GM19324 (cell line): ENCODE measurements at regions not wholly inside any gene's neighbourhood (a gene's known extent, or its start where the extent isn't known, plus 50 kb on each side); places are given as distances from the start of the nearest gene placed in this dataset.
"Not testable (repeated sequence)": the region's sequence is repeated elsewhere in the genome, so short reads cannot be mapped to it uniquely, and the experiment has no call there.

Experiments
- ATAC-seq: cut with Tn5 transposase; IDR thresholded peaks from one replicate; pipeline ENCODE4 v1.9.1; 2021; ENCODE audit warnings: mild to moderate bottlenecking, moderate library complexity; ENCODE audit not compliant: unreplicated experiment, low FRiP score

DNA sequence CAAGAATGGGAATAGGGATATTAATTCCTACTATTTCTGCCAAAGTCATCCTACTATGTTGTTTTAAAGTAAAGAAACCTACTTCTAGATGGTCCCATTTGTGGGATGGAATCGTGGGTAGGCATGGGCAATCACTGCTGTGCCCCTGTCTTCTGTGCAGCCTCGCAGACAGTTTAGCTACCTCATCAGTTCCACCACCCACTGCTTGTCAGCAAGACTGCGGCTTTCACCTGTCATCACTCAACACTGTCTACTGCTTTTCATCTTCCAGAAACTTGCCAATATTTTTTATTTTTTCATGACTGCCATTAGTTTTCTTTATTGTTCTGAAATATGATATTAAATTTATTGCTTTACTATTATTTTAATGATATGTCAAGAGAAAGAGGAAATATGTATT lies 368.1 kb upstream of the KYNU start:
- ATAC-seq, result no peak

DNA sequence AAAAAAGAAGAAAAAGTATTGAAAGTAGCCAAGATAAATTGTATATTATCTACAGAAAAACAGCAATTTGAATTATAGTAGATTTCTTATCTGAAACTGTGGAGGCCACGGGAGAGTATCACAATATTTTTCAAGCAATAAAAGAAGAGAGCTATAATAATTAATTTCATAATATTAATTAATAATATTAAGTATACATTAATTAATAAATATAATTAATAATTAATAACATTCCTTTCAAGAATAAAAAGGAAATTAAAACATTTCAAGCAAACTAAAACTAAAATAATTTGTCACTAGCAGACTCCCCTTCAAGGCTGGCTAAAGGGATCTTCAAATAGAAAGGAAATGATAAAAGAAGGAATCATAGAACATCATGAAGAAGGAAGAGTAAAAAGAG lies 372.7 kb upstream of the KYNU start:
- no peak for ATAC-seq

DNA sequence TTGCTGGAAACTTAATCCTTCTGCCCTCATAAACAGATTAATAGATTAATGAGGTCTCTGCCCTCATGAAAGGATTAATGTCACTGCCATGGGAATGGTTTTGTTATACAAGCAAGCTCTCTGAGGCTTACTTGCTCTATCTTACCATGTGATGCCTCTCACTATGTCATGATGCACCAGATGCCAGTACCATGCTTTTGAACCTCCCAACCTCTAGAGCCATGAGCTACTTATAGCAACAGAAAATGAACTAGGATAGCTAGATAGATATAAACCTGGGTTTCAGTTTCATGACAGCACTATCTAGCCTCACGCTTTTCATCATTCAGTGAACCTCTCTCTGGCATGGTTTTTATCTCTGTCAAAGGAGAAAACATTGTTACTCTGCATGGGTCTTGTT lies 371.6 kb upstream of the LRP1B start:
- no peak for ATAC-seq

DNA sequence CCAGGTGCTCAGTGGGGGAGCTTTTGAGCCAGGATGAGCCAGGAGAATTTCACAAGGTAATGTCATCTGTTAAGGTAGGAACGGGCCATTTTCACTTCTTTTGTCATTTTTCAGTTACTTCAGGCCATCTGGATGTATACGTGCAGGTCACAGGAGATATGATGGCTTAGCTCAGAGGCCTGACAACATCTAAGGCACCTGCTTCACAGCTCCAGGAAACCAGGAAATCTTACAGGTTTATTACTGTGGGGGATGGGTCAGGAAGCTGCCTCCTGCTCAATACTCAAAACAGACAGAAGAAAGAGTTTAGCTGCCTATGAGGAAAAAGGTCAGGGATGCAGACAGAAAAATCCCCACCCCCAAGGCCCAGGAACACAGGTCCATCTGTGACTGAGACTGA lies 364.3 kb upstream of the LRP1B start:
- ATAC-seq, result no peak

DNA sequence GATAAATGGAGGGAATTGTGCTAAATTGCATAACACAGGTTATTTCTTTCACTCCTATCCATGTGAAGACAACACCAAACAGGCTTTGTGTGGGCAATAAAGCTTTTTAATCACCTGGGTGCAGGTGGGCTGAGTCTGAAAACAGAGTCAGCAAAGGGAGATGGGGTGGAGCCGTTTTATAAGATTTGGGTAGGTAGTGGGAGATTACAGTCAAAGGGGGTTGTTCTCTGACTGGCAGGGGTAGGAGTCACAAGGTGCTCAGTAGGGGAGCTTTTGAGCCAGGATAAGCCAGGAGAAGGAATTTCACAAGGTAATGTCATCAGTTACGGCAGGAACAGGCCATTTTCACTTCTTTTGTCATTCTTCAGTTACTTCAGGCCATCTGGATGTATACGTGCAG lies 358.8 kb upstream of the LRP1B start:
- ATAC-seq, result not testable (repeated sequence)

DNA sequence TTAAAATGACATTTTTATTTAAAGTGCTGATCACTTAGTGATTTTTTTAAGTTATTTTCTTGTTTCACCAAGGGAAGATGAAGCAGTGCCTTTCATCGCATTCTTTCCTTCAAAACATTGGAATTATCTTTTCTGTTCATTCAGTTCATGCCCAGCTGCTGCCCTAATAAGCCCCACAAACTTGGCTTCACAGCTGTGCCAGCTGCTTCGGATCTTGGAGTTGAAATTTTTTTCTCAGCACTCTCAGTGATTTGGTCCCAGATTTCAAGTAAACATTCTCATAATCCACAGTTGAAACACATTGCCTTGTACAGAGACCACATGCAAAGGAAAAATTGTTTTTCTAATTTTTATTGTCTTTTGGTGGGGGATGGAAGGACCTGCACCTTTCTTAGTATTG lies 353.3 kb upstream of the LRP1B start:
- ATAC-seq, result no peak

DNA sequence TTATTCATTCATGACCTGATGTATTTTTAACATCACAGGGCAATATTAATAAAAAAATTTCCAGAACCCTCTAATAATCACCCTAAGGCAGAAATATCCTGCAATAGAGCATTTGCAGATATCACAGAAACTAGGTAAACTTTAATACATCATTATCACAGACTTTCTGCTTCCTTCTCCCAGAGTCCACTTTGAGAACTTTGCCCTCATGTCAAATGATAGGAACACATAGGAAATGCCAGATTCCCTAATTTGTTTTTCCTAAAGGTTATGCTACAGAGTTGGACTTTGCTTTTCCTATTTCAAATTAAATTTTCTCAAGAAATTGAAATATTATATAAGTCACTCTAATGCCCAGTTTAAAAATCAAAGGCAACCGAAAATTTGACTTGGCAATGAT lies 352.8 kb upstream of the LRP1B start:
- no peak for ATAC-seq

DNA sequence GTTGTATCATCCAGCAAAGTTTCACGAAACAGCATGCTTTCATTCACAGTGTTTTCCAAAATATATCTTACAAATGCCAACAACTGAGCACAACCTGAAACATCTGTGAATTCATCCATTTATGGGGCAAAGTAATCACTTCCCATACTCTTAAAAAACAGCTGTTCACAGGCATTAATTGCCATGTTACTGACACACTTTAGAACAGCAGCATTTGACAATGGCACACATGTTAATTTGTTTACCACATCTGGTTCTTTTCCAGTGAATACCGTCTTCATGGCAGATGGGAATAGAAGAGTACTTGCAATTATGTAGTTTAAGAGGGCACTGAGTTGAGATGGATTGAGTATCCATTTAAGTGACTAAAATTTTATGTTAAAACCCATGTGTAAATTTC lies 347.4 kb upstream of the LRP1B start:
- no peak for ATAC-seq

DNA sequence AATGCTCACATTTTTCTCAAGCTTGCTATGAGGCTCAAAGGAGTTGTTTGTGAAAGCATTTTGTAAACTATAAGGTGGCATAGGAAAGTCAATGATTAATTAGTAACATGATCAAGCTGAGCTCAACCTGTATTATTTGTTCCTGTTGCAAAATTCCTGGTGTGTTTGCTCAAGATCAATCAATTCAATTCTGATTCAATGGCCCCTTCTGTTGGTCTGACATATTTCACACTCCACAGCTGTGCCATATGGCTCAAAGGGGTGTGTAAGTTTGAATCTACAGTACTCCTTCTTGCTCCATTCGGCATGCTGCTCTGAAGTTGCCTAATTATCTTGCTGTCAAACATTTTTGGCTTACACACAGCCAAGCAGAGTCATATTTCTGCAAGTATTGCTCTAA lies 341.6 kb upstream of the LRP1B start:
- no peak for ATAC-seq

DNA sequence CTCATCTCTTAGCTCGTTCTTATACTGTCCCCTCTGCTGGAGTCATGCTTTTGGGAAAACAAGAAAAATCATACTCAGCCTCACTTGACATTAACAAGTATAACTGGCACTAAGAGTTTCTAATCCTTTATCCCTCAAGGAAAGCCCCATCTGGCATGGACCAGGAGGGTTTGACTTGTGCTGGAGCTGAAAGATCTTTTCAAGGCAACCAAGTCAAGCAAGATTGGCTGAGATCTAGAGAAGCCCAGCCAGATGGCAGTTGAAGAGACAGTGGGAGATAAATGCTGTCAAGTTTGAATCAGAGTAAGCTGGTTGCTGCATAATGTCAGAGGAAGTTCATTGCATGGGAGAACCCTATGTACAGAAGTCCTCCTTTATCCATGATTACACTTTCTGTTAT lies 336.5 kb upstream of the LRP1B start:
- ATAC-seq, result no peak

DNA sequence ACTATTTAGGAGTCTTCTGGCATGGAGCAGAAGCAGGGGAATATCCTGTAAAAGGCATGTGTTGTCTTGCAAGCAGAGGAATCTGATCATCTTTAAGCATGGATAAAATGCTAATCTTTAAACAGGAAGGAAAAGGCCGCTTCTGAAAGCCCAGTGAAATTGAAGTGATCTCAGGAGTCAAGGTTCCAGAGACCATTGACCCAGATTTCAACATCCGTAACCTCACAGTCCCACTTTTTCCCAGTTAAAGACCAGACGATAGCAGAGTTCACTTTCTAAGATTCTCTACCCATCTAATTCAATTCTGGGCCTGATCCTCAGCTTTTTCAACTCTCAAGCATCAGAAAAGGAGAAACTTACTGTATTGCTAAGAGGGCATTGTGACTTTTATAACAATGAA lies 332.2 kb upstream of the LRP1B start:
- no peak for ATAC-seq

DNA sequence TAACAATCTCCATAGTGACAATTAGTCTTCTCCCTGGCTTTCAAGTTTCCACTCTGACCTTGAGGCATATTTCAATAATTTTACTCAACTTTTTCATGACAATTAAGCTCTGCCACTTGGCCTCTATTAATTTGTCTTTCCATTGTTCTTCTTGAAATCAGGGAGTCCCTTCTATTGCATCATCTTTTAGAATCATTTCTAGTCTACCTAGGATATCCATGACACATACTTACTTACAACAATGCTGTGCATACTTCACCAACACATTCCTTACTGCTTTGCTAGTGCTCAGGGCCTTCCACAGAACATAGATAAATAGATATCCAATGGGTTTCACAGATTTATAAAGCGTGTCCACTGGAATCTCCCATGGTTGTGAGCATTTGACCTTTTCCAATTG lies 331.5 kb upstream of the LRP1B start:
- no peak for ATAC-seq

DNA sequence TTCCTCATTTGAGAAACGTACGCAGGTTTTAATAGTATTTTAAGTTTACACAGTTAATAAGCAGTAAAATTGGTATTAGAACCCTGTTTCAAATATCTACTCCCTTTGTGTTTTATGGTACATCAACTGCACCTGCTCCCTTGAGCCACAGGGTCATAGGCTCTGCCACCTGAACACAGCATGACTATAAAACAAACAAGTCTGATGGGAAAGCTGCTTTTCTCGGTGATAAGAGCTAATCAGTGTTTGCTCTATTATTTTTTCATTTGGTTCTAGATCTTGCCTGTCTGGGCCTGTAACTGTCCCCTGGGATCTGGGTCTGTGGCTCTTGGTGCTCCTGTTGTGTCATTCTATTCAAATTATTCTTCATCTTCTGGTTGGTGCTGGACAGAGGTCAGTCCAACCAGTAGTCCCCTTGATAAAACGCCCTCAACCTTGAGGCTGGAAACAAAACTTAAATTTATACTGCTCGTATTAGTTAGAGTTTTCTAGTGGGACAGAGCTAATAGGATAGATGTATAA lies 314.8 kb upstream of the LRP1B start:
- ATAC-seq, result no peak

DNA sequence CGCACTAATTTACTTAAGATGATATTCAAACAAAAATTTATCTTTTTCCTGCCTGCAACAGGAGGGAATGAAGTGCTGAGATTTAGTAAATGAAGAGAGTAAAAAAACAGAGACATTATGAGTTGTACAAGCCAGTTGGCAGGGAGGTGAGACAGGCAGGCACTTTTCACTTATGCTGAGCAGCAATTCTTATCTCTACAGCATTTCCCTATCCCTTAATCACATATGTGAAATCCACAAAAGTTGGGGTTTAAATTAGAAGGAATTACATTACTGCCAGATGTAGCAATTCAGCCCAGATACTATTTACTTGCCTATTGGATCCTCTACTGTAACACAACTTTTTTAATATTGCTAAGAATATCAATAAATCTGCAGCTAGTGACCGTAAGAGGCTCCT lies 314.2 kb upstream of the LRP1B start:
- ATAC-seq, result no peak

DNA sequence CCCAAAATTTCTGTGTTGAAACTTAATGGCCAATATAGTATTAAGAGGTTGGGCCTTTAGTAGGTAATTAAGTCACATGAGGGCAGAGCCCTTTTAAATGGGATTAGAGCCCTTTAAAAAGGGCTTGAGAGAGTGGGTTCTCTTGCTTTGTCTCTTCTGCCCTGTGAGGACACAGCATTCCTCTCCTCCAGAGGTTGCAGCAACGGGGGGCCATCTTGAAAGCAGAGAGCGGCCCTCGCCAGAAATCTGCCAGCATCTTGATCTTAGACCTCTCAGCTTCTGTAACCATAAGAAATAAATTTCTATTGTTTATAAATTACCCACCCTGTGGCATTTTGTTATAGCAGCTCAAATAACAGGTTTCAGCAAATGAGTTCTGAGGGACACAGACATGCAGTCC lies 305.0 kb upstream of the LRP1B start:
- ATAC-seq, result no peak

DNA sequence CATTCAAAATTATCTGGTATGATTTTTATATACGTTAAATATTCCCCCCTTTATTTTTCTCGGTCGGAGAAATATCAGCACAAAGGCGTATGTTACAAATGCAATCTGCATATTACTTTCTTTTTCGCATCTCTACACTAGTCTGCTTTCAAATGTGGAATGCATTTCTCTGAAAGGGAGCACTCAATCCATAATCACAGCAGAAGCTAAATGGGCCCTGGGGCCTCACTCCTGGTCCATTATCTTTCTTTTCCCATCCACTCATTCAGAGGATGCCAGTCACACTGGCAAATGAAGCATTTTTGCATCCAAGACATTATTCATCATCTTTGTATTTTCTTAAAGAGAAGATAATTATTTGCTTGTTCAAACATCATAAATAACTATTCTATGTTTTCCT lies 295.2 kb upstream of the LRP1B start:
- ATAC-seq, result no peak

DNA sequence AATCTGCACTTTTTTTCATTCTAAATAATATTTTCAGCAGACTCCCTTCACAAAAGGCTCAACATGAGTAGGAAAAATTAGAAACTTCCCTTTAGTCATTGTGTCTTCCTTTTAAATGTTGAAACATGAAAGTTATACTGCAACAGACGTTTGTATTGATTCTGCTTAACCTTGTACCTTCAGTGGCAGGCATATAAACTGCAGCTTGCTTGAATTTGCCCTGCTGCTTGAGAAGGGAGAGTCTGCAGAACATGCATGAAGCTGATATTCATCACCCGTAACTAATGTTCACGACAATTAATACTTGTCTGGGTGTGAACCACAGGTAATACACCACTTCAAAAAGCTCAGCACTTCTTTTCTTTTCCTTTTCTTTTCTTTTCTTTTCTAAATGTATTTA lies 294.7 kb upstream of the LRP1B start:
- no peak for ATAC-seq

DNA sequence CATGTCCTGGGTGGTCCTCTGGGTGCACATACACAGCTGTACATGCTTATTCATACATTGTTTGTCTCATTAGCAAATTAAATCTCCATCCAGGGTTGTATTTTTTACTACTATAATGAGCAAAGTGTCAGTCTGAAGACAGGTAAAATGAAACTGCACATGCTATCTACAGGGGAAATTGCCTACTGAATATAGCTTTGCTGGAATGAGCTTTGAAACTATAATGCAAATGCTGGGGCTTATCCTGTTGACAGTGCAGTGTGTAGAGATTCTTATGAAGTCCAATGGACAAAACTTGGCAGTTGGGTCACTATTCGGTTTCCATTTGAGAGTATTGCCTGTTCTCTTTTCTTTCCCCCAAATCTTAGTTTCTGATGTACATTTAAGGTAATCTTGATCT lies 292.8 kb upstream of the LRP1B start:
- ATAC-seq, result no peak

DNA sequence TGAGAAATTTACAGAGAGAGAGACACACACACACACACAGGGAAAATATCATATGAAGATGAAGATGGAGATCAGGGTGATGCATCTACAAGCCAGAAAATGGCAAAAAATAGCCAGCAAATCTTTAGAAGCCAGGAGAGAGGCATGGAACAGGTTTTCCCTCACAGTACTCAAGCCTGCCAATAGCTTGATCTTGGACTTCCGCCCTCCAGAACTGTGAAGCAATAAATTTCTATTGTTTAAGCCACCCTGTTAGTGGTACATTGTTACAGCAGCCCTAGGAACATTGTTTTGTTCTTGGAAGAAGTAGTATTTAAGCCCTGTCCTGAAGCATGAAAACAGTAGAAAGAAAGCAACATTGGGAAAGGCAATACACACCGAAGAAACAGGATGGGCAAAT lies 292.0 kb upstream of the LRP1B start:
- ATAC-seq, result no peak

DNA sequence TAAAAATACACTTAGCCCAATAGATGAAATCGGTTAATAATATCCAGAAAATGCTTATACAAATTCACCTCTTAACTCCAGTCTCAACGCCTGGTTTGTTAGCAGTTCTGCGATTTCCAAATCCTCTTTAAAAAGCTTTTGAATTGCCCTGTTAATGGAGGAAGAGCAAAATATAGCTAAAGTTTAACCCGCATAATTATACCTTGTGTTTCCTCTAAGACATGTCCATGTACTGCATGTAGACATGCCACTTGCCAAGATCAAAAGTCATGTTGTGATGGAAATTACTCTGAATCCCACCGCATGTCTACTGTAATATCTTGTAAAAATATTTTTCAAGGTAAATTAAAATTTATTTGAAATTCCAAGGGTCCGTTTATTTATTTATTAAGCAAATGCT lies 291.2 kb upstream of the LRP1B start:
- ATAC-seq, result no peak

DNA sequence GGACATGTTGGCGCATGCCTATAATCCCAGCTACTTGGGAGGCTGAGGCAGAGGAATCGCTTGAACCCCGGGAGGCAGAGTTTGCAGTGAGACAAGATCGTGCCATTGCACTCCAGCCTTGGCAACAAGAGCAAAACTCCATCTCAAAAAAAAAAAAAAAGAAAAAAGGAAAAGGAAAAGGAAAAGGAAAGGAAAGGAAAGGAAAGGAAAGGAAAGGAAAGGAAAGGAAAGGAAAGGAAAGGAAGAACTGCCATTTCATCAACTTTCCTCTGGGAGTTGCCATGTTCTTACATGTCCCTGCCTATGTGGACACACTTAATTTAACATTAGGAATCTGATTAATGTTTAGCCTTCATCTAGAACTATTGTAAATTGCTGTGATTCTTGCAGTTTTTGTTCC lies 287.9 kb upstream of the LRP1B start:
- not testable (repeated sequence) for ATAC-seq

DNA sequence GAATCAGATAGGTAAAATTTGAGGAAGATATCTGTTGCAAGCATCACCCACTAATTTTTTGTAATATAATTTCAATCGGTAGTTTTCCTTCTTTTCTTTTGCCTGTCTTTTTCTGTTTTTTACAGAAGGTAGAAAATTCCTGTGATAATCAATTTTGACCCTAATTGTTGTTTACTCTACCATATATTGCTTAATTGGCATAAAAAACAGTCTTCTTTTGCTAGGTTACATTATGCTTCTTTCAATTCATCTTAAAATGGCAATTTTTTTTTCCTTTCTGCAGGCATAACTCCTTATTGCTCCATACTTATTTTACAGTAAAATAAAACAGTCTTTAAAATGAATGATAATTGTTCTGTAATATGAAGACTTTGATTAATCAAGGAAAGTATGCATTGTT lies 286.2 kb upstream of the LRP1B start:
- ATAC-seq, result no peak

DNA sequence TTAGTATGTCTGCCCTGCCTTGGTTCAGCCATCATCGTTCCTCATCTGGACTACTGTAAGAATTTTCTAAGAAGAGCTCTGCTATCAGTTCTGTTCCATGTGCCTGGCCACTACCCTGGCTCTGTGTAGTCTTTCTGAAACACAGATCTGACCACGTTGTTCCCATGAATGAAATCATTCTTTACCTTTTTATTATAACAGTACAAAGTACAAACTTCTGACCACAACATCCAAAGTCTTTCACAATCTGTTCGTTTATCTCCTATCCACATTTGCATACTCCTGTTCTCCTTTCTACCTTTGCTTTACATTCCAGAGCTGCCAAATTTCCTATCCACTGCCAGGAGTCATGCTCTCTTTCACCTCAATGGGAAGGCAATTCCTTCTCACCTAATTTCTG lies 284.6 kb upstream of the LRP1B start:
- no peak for ATAC-seq

DNA sequence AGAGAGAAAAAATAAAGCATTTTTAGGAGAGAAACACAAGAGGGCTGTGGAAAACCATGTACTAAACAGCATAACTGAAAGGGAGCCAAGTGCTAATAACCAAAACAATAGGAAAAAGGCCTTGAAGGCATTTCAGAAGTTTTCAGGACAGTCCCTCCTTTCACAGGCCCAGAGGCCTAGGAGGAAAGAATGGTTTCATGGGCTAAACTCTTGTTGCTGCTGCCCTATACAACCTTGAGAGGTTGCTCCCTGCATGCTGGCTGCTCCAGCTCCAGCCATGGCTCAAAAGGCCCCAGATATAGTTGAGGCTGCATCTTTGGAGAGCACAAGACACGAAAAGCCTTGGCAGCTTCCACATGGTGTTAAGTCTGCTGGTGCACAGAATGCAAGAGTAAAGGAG lies 267.4 kb upstream of the LRP1B start:
- ATAC-seq, result no peak
